SW480 (cell line): ENCODE measurements at regions not wholly inside any gene's neighbourhood (a gene's known extent, or its start where the extent isn't known, plus 50 kb on each side); places are given as distances from the start of the nearest gene placed in this dataset.

Experiments
- DNase-seq: peaks from one replicate; pipeline ENCODE4 v3.0.0-alpha.2; 2016; ENCODE audit warnings: low spot score

- no peak for DNase-seq
Observed at GRCh38 chr13:22092791-22093560, 422.1 kb downstream of the FGF9 start.

GRCh38 chr13:22095794-22096193 lies 424.9 kb downstream of the FGF9 start:
- no peak for DNase-seq

GRCh38 chr13:22099585-22099984 lies 428.7 kb downstream of the FGF9 start:
- no peak for DNase-seq

- no peak for DNase-seq
Observed at GRCh38 chr13:22102271-22102670, 431.4 kb downstream of the FGF9 start.

- no peak for DNase-seq
Observed at GRCh38 chr13:22103046-22104027, 432.5 kb downstream of the FGF9 start.

GRCh38 chr13:22106058-22106457 lies 435.2 kb downstream of the FGF9 start:
- no peak for DNase-seq

- DNase-seq, result peak; percentile 18
Observed at GRCh38 chr13:22107549-22107948, 436.7 kb downstream of the FGF9 start.

- DNase-seq, result no peak
Observed at GRCh38 chr13:22108283-22108942, 437.5 kb downstream of the FGF9 start.

- no peak for DNase-seq
Observed at GRCh38 chr13:22108979-22109378, 438.1 kb downstream of the FGF9 start.

- DNase-seq, result no peak
Observed at GRCh38 chr13:22110368-22110767, 439.5 kb downstream of the FGF9 start.

GRCh38 chr13:22111152-22111783 lies 440.4 kb downstream of the FGF9 start:
- no peak for DNase-seq

- no peak for DNase-seq
Observed at GRCh38 chr13:22111961-22112360, 441.1 kb downstream of the FGF9 start.

GRCh38 chr13:22112956-22113745 lies 442.3 kb downstream of the FGF9 start:
- DNase-seq, result no peak

- no peak for DNase-seq
Observed at GRCh38 chr13:22114630-22115311, 443.9 kb downstream of the FGF9 start.

GRCh38 chr13:22118158-22118557 lies 447.3 kb downstream of the FGF9 start:
- no peak for DNase-seq

GRCh38 chr13:22120646-22121045 lies 449.8 kb downstream of the FGF9 start:
- no peak for DNase-seq

- DNase-seq, result no peak
Observed at GRCh38 chr13:22121146-22121739, 450.4 kb downstream of the FGF9 start.

- no peak for DNase-seq
Observed at GRCh38 chr13:22126433-22127021, 455.7 kb downstream of the FGF9 start.

GRCh38 chr13:22127277-22128164 lies 456.6 kb downstream of the FGF9 start:
- DNase-seq, result no peak
